ENCODE measurements at regions not wholly inside any gene's neighbourhood (a gene's known extent, or its start where the extent isn't known, plus 50 kb on each side); places are given as distances from the start of the nearest gene placed in this dataset.

GRCh38 chr12:116631619-116632018, 72.4 kb downstream of the MAP1LC3B2 start:
- H3K9ac ChIP-seq (ENCODE audit: low read length) = no peak overlapping the region
- no peak overlapping the region for H3K4me3 ChIP-seq (ENCODE audit: low read length)
- peaks cover 4% of the 10 kb centered on the region for H3K4me1 ChIP-seq (ENCODE audit: control insufficient read depth, insufficient read depth, low read length)
- no peaks in the 10 kb centered on the region for H3K9me3 ChIP-seq (ENCODE audit: control insufficient read depth, low read length)
- H3K27me3 ChIP-seq (ENCODE audit: control insufficient read depth, insufficient read depth, low read length) = no peaks in the 10 kb centered on the region
- no peaks in the 10 kb centered on the region for H3K36me3 ChIP-seq (ENCODE audit: control insufficient read depth, insufficient read depth, low read length)

- H3K9me3 ChIP-seq (ENCODE audit: control insufficient read depth, low read length) = no peaks in the 10 kb centered on the region
- H3K9ac ChIP-seq (ENCODE audit: low read length) = no peak overlapping the region
- no peaks in the 10 kb centered on the region for H3K36me3 ChIP-seq (ENCODE audit: control insufficient read depth, insufficient read depth, low read length)
- H3K27me3 ChIP-seq (ENCODE audit: control insufficient read depth, insufficient read depth, low read length) = no peaks in the 10 kb centered on the region
- H3K4me1 ChIP-seq (ENCODE audit: control insufficient read depth, insufficient read depth, low read length) = no peaks in the 10 kb centered on the region
- H3K4me3 ChIP-seq (ENCODE audit: low read length) = no peak overlapping the region
These were observed 71.6 kb downstream of the MAP1LC3B2 start for GRCh38 chr12:116630762-116631161.

GRCh38 chr12:116629480-116629879, 70.3 kb downstream of the MAP1LC3B2 start:
- H3K4me3 ChIP-seq (ENCODE audit: low read length) = no peak overlapping the region
- H3K36me3 ChIP-seq (ENCODE audit: control insufficient read depth, insufficient read depth, low read length) = no peaks in the 10 kb centered on the region
- no peaks in the 10 kb centered on the region for H3K9me3 ChIP-seq (ENCODE audit: control insufficient read depth, low read length)
- H3K27me3 ChIP-seq (ENCODE audit: control insufficient read depth, insufficient read depth, low read length) = no peaks in the 10 kb centered on the region
- H3K9ac ChIP-seq (ENCODE audit: low read length) = no peak overlapping the region
- H3K4me1 ChIP-seq (ENCODE audit: control insufficient read depth, insufficient read depth, low read length) = no peaks in the 10 kb centered on the region

GRCh38 chr12:116628989-116629388, 69.8 kb downstream of the MAP1LC3B2 start:
- H3K4me3 ChIP-seq (ENCODE audit: low read length) = no peak overlapping the region

GRCh38 chr12:116628450-116628793, 69.2 kb downstream of the MAP1LC3B2 start:
- Histone ChIP-seq H3K36me3 (ENCODE audit: control insufficient read depth, insufficient read depth, low read length) (no peaks in the 10 kb centered on the region), H3K27me3 (ENCODE audit: control insufficient read depth, insufficient read depth, low read length) (no peaks in the 10 kb centered on the region), H3K9ac (ENCODE audit: low read length) (no peak overlapping the region), H3K4me1 (ENCODE audit: control insufficient read depth, insufficient read depth, low read length) (no peaks in the 10 kb centered on the region), H3K9me3 (ENCODE audit: control insufficient read depth, low read length) (no peaks in the 10 kb centered on the region), H3K4me3 (ENCODE audit: low read length) (no peak overlapping the region)

More at GRCh38 chr12:116628989-116629388, 69.8 kb downstream of the MAP1LC3B2 start:
- Histone ChIP-seq H3K9me3 (ENCODE audit: control insufficient read depth, low read length) (no peaks in the 10 kb centered on the region), H3K36me3 (ENCODE audit: control insufficient read depth, insufficient read depth, low read length) (no peaks in the 10 kb centered on the region), H3K27me3 (ENCODE audit: control insufficient read depth, insufficient read depth, low read length) (no peaks in the 10 kb centered on the region), H3K4me1 (ENCODE audit: control insufficient read depth, insufficient read depth, low read length) (no peaks in the 10 kb centered on the region), H3K9ac (ENCODE audit: low read length) (no peak overlapping the region)
